NOMO-1 treated with DMSO at 0.1 percent for 48 hours (cell line): ENCODE measurements at regions not wholly inside any gene's neighbourhood (a gene's known extent, or its start where the extent isn't known, plus 50 kb on each side); places are given as distances from the start of the nearest gene placed in this dataset.

Experiments
- DNase-seq: peaks from one replicate; lab custom pipeline; 2025; ENCODE audit not compliant: unreplicated experiment; lab: John Stamatoyannopoulos, UW

- DNase-seq: no peak
Measured at GRCh38 chr12:25713264-25713663, 160.2 kb upstream of the LMNTD1 start.

- no peak for DNase-seq
Measured at GRCh38 chr12:25714198-25714984, 161.3 kb upstream of the LMNTD1 start.

GRCh38 chr12:25715102-25715501 lies 162.0 kb upstream of the LMNTD1 start:
- no peak for DNase-seq

- DNase-seq: no peak
Measured at GRCh38 chr12:25716842-25717241, 163.8 kb upstream of the LMNTD1 start.

- no peak for DNase-seq
Measured at GRCh38 chr12:25717552-25717951, 164.5 kb upstream of the LMNTD1 start.

- DNase-seq: no peak
Measured at GRCh38 chr12:25718081-25718731, 165.1 kb upstream of the LMNTD1 start.

- no peak for DNase-seq
Measured at GRCh38 chr12:25719505-25719904, 166.4 kb upstream of the LMNTD1 start.

GRCh38 chr12:25723336-25723735 lies 170.3 kb upstream of the LMNTD1 start:
- DNase-seq: no peak

- DNase-seq: no peak
Measured at GRCh38 chr12:25723921-25724491, 170.9 kb upstream of the LMNTD1 start.

GRCh38 chr12:25725470-25725869 lies 172.4 kb upstream of the LMNTD1 start:
- no peak for DNase-seq

- DNase-seq: peak; percentile 22
Measured at GRCh38 chr12:25725931-25726330, 172.8 kb upstream of the LMNTD1 start.

- DNase-seq: no peak
Measured at GRCh38 chr12:25728056-25728595, 175.0 kb upstream of the LMNTD1 start.

GRCh38 chr12:25730489-25731349 lies 177.6 kb upstream of the LMNTD1 start:
- DNase-seq: peak; percentile 92

- no peak for DNase-seq
Measured at GRCh38 chr12:25733541-25733940, 180.5 kb upstream of the LMNTD1 start.

- peak; percentile 71 for DNase-seq
Measured at GRCh38 chr12:25734529-25735180, 181.6 kb upstream of the LMNTD1 start.

GRCh38 chr12:25740617-25741016 lies 187.5 kb upstream of the LMNTD1 start:
- no peak for DNase-seq

GRCh38 chr12:25741917-25742316 lies 188.8 kb upstream of the LMNTD1 start:
- no peak for DNase-seq

GRCh38 chr12:25743679-25744215 lies 190.7 kb upstream of the LMNTD1 start:
- DNase-seq: peak; percentile 57

GRCh38 chr12:25744313-25744712 lies 191.2 kb upstream of the LMNTD1 start:
- DNase-seq: no peak

- no peak for DNase-seq
Measured at GRCh38 chr12:25745281-25745680, 192.2 kb upstream of the LMNTD1 start.
